T-helper 2 cell treated with Interferon-gamma antibody and Interleukin-4, amounts not matched to agents 100 ng/mL and 5 ng/mL, for 36 hours (primary cell): ENCODE measurements at regions not wholly inside any gene's neighbourhood (a gene's known extent, or its start where the extent isn't known, plus 50 kb on each side); places are given as distances from the start of the nearest gene placed in this dataset.
"Not testable (repeated sequence)": the region's sequence is repeated elsewhere in the genome, so short reads cannot be mapped to it uniquely, and the experiment has no call there.

Experiments
- intact Hi-C: fragments of 100-400 bp; cut with micrococcal nuclease; formaldehyde crosslinking; loops from one replicate; pipeline ENCODE4 v1.15.1; 2023

- intact Hi-C loops: not testable (repeated sequence)
These were observed 522.1 kb downstream of the TMEM135 start for GRCh38 chr11:87559852-87560251.

DNA sequence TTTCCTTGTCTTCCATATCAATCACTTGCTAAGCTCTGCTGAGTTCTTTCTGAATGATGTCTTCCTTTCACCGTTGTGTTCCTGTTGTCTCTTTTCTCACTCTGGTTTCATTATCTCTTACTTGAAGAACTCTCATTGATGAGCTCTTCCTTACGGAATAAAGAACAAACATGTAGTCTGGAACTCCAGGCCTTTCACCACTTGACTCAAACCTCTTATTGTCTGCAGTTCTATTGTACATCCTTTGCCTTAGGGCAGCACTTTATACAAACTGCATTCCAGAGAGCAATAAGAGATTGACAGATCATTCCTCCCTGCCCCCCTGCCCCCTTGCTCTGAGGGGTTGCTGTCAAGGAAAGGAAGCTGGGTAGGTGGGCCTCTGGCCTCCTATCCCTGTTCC lies 517.4 kb downstream of the TMEM135 start:
- intact Hi-C loops: no loop called here

- intact Hi-C loops: no loop called here
These were observed 511.1 kb downstream of the TMEM135 start for GRCh38 chr11:87548797-87549196.

GRCh38 chr11:87545858-87546257 lies 508.1 kb downstream of the TMEM135 start:
- intact Hi-C loops: no loop called here

GRCh38 chr11:87539596-87539995 lies 501.9 kb downstream of the TMEM135 start:
- intact Hi-C loops: no loop called here

GRCh38 chr11:87536565-87536964 lies 498.8 kb downstream of the TMEM135 start:
- intact Hi-C loops: no loop called here

GRCh38 chr11:87536016-87536415 lies 498.3 kb downstream of the TMEM135 start:
- intact Hi-C loops: no loop called here

DNA sequence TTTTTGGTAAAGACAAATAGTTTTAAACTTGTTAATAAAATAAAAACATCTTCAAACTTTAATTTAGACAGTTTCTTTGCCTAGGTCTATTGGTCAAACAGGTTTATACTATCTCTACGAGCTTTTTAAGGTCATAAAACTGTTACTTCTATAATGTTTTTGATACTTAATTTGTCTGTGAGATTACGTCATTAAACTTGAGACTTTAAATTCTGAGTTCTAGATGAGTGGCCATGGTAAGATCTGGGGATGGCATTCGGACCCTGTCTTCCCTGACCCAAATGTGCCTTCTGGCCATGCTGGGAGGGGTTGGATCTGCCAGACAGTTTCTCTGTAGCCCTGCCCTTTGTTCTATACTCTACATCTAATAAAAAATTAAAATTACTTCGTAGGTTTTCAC lies 497.8 kb downstream of the TMEM135 start:
- intact Hi-C loops: no loop called here

- intact Hi-C loops: not testable (repeated sequence)
These were observed 494.1 kb downstream of the TMEM135 start for GRCh38 chr11:87531835-87532234.

DNA sequence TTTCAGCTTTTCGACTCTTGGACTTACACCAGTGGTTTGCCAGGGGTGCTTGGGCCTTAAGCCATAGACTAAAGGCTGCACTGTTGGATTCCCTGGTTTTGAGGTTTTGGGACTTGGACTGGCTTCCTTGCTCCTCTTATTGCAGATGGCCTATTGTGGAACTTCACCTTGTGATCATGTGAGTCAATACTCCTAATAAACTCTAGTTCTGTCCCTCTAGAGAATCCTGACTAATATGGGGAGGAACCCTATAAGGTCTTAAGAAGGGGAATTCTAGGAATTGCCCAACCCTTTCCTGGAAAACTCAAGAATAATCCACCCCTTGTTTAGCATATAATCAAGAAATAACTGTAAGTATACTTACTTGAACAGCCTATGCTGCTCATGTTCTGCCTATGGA lies 491.8 kb downstream of the TMEM135 start:
- intact Hi-C loops: no loop called here

DNA sequence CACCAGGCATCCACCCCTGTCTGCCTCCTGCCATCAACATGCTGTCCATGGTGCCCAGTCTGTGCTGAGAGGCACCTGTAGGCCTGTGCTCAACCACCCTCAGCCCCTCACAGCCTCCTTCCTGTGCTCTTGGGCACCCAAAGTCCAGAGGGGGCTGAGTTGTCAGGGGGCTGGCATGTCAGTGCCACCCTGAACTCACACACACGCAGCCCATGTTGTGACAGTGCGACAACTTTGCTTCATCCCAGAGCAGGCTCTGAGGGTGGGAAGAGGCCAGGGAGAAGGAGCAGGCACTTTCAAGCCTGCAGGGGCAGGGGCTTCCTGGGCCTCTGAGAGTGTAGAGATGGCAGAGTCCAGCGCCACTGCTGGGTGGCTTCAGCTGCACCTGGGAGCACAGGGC lies 491.0 kb downstream of the TMEM135 start:
- intact Hi-C loops: no loop called here

GRCh38 chr11:87523276-87523675 lies 485.5 kb downstream of the TMEM135 start:
- intact Hi-C loops: no loop called here

- intact Hi-C loops: no loop called here
These were observed 480.5 kb downstream of the TMEM135 start for GRCh38 chr11:87518266-87518665.

DNA sequence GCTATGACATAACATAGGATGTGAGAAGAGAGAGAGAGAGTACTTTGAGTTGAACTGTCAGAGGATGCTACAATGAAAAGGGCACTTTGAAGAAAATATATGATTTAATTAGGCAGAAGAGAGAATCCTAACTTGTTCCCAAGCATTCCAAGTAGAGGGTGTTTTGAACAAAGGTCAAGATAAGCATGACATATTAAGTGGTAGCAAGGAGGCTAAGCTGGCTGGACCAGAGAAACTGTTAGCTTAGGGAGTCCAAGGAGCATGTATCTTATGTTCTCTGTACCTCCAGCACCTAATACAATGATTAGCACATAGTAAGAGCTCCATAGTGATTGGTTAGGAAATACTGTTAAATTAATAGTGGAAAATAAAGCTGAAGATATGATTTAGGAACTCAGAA lies 479.6 kb downstream of the TMEM135 start:
- intact Hi-C loops: no loop called here

- intact Hi-C loops: not testable (repeated sequence)
These were observed 470.0 kb downstream of the TMEM135 start for GRCh38 chr11:87507722-87508121.

- intact Hi-C loops: not testable (repeated sequence)
These were observed 469.2 kb downstream of the TMEM135 start for GRCh38 chr11:87506946-87507345.

GRCh38 chr11:87501388-87501787 lies 463.7 kb downstream of the TMEM135 start:
- intact Hi-C loops: no loop called here

- intact Hi-C loops: not testable (repeated sequence)
These were observed 457.2 kb downstream of the TMEM135 start for GRCh38 chr11:87494936-87495335.

DNA sequence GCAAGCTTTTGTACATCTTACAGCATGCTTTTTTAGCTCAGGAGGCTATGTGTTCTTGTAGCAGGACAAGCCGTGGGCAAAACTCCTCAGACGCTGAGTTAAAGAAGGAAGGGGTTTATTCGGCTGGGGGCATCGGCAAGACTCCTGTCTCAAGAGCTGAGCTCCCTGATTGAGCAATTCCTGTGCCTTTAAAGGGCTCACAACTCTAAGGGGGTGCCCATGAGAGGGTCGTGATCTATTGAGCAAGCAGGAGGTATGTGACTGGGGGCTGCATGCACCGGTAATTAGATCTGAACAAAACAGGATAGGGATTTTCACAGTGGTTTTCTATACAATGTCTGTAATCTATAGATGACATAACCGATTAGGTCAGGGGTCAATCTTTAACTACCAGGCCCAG lies 456.3 kb downstream of the TMEM135 start:
- intact Hi-C loops: not testable (repeated sequence)

DNA sequence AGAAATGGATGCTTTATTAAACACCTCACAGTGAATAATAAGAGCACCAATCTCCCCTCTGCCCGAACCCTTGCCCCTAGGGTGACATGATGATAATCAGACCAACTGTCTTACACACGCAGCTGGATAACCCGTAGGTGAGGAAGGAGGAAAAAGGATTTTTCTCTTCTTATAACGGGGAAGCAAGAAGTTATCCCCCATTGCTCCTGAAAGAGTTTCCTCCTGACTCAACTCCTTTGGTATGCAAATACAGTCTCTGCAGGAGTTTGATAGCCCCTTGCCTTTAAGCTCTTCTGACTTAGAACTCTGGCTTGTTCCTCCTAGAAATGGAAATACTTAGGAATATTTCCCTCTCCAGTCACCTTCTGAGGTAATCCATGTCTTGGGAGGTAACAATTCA lies 455.8 kb downstream of the TMEM135 start:
- intact Hi-C loops: no loop called here

DNA sequence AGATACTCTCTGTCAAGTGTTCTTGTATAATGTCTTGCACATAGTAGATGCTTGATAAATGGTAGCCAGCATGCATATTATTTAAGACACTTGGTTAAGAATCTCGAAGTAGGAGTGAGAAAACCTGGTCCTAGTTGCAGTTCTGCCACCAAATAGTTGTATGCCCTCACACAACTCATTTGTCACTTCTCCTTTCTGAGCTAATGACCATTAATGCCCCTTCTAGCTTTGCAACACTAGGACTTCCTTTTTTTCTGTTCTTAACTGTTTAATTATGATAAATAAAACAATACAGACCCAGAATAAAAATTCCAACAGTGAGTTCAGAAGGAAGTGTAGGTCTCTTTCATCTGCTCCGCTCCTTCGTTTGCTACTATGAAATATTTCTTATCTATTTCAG lies 453.6 kb downstream of the TMEM135 start:
- intact Hi-C loops: no loop called here

DNA sequence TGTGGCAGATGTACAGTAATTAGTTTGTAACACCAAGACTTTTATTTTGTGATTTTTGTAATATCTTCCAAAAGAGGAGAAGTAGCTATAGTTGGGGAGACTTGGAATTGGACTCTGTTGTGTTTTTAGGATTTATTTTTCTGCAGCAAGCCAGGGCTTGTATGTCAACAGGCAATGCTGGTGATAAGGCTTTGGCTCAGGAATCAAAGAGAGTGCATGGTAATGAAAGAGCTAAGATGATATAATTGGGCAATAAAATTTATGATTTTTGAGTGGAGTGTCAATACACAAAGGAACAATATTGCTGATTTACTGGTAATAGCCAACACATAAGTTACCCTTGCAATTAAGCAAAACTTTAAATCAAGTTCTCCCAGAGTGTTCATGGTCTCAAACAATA lies 452.9 kb downstream of the TMEM135 start:
- intact Hi-C loops: no loop called here

- intact Hi-C loops: no loop called here
These were observed 446.8 kb downstream of the TMEM135 start for GRCh38 chr11:87484566-87484965.

DNA sequence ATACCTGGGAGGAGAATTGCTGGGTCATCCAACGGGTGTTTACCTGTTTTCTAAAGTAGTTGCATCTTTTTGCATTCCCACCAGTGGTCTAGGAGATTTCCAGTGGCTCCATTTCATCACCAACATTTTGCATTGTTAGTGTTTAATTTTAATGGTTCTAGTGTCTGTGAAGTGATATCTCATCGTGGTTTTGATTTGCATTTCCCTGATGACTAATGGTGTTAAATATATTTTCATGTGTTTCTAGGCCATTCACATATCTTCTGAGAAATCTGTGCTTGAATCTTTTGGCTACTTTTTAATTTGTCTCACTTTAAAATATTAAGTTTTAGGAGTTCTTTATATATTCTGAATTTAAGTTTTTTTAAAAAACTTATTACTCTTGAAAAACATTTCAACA lies 439.6 kb downstream of the TMEM135 start:
- intact Hi-C loops: no loop called here
